ENCODE measurements at regions not wholly inside any gene's neighbourhood (a gene's known extent, or its start where the extent isn't known, plus 50 kb on each side); places are given as distances from the start of the nearest gene placed in this dataset.

GRCh38 chr14:98243332-98243731 is 1028.7 kb downstream of the BCL11B start:
- TF ChIP-seq SPI1 (IDR thresholded peaks at IDR 0.05; ENCODE audit: borderline replicate concordance, low read depth) (no peak), POLR2AphosphoS5 (IDR thresholded peaks at IDR 0.05; ENCODE audit: low read depth) (no peak), CTCF (IDR thresholded peaks at IDR 0.05; ENCODE audit: insufficient read depth, low read length) (no peak), REST (IDR thresholded peaks at IDR 0.05; ENCODE audit: insufficient replicate concordance, low read depth) (no peak), GABPA (IDR thresholded peaks at IDR 0.05; ENCODE audit: low read depth) (no peak)
- DNase-seq (ENCODE audit: low read depth in 1 of 2, low spot score in 1 of 2): no peak
- H3K27ac ChIP-seq (replicated peaks): no peak overlapping the region
- no peak overlapping the region for H3K4me3 ChIP-seq (replicated peaks; ENCODE audit: insufficient read depth, low read length)
- H3K27me3 ChIP-seq (ENCODE audit: insufficient read depth, poor library complexity, severe bottlenecking): peaks cover 2% of the 10 kb centered on the region

- TF ChIP-seq POLR2AphosphoS5 (IDR thresholded peaks at IDR 0.05; ENCODE audit: low read depth): no peak
- TF ChIP-seq GABPA (IDR thresholded peaks at IDR 0.05; ENCODE audit: low read depth): no peak
- no peak for TF ChIP-seq REST (IDR thresholded peaks at IDR 0.05; ENCODE audit: insufficient replicate concordance, low read depth)
- TF ChIP-seq SPI1 (IDR thresholded peaks at IDR 0.05; ENCODE audit: borderline replicate concordance, low read depth): no peak
- no peak for TF ChIP-seq CTCF (IDR thresholded peaks at IDR 0.05; ENCODE audit: insufficient read depth, low read length)
- Histone ChIP-seq H3K27ac (replicated peaks) (no peak overlapping the region), H3K27me3 (ENCODE audit: insufficient read depth, poor library complexity, severe bottlenecking) (peaks cover 2% of the 10 kb centered on the region), H3K4me3 (replicated peaks; ENCODE audit: insufficient read depth, low read length) (no peak overlapping the region)
- no peak for DNase-seq (ENCODE audit: low read depth in 1 of 2, low spot score in 1 of 2)
These were observed 1027.6 kb downstream of the BCL11B start for GRCh38 chr14:98244162-98244948.

- TF ChIP-seq POLR2AphosphoS5 (IDR thresholded peaks at IDR 0.05; ENCODE audit: low read depth): no peak
- TF ChIP-seq CTCF (IDR thresholded peaks at IDR 0.05; ENCODE audit: insufficient read depth, low read length): no peak
- no peak for TF ChIP-seq REST (IDR thresholded peaks at IDR 0.05; ENCODE audit: insufficient replicate concordance, low read depth)
- no peak for TF ChIP-seq GABPA (IDR thresholded peaks at IDR 0.05; ENCODE audit: low read depth)
- TF ChIP-seq SPI1 (IDR thresholded peaks at IDR 0.05; ENCODE audit: borderline replicate concordance, low read depth): no peak
- Histone ChIP-seq H3K27me3 (ENCODE audit: insufficient read depth, poor library complexity, severe bottlenecking) (peaks cover 2% of the 10 kb centered on the region), H3K27ac (replicated peaks) (no peak overlapping the region), H3K4me3 (replicated peaks; ENCODE audit: insufficient read depth, low read length) (no peak overlapping the region)
- DNase-seq (ENCODE audit: low read depth in 1 of 2, low spot score in 1 of 2): no peak
These were observed 1026.9 kb downstream of the BCL11B start for GRCh38 chr14:98244966-98245569.
